ENCODE measurements at regions not wholly inside any gene's neighbourhood (a gene's known extent, or its start where the extent isn't known, plus 50 kb on each side); places are given as distances from the start of the nearest gene placed in this dataset.

DNA sequence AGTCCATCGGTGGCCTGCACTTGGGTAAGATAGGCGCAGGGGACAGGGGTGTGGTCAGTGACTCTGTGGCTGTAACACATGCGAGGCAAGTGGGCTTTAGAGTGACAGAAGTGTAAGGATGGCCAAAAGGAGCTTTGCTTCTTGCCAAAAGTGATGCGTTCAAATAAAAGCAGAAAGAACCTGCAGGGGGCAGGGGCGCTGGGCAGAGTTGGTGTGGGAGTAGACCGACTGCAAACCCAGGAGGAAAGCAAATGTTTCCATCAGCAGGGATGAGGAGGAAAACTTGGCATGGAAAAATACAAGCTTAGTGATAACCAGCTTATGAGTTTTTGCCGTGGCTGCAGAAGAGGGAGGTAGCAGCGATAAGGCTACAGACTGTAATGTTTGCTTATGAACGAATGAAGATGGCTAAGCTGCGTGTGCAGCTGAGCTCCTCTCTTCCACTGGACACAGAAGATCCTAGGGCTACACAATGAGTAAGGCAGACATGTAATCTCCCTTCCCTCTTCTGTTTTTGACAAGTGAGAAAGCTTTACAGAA lies 149.4 kb downstream of the WNT5A start:
- no peak overlapping the region for H3K4me3 ChIP-seq (ENCODE audit: low read depth, low read length)
- TF ChIP-seq, protein P1, sequence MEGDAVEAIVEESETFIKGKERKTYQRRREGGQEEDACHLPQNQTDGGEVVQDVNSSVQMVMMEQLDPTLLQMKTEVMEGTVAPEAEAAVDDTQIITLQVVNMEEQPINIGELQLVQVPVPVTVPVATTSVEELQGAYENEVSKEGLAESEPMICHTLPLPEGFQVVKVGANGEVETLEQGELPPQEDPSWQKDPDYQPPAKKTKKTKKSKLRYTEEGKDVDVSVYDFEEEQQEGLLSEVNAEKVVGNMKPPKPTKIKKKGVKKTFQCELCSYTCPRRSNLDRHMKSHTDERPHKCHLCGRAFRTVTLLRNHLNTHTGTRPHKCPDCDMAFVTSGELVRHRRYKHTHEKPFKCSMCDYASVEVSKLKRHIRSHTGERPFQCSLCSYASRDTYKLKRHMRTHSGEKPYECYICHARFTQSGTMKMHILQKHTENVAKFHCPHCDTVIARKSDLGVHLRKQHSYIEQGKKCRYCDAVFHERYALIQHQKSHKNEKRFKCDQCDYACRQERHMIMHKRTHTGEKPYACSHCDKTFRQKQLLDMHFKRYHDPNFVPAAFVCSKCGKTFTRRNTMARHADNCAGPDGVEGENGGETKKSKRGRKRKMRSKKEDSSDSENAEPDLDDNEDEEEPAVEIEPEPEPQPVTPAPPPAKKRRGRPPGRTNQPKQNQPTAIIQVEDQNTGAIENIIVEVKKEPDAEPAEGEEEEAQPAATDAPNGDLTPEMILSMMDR (IDR thresholded peaks at IDR 0.05; ENCODE audit: low read depth, low read length, missing control alignments), result no peak
- in situ Hi-C loops (cut with HindIII; ENCODE audit: low sequenced_read_pairs), result no loop called here
- DNase-seq (ENCODE audit: low read depth), result no peak

DNA sequence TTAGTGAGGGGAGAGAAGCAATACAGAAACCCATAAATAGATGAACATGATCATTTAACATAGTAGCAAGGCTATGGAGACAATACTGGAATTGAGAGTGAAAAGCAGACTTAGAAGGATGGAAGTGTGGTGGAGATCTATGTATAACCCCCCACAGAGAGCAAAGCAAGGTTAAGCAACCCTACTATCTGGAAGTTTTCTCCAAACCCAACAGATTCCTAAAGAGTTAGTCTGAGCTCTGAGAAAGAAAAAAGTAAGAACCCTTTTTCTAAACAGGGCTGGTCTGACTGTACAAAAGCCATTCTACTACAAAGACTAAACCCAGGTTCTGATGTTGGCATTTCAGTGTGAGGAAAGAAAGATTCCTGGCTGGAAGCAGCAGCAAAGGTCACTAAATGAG lies 153.2 kb downstream of the WNT5A start:
- H3K4me3 ChIP-seq (ENCODE audit: low read depth, low read length), result no peak overlapping the region
- in situ Hi-C loops (cut with HindIII; ENCODE audit: low sequenced_read_pairs), result no loop called here
- peak; percentile 34 for DNase-seq (ENCODE audit: low read depth)
- TF ChIP-seq, protein P1 (IDR thresholded peaks at IDR 0.05; ENCODE audit: low read depth, low read length, missing control alignments), result no peak

DNA sequence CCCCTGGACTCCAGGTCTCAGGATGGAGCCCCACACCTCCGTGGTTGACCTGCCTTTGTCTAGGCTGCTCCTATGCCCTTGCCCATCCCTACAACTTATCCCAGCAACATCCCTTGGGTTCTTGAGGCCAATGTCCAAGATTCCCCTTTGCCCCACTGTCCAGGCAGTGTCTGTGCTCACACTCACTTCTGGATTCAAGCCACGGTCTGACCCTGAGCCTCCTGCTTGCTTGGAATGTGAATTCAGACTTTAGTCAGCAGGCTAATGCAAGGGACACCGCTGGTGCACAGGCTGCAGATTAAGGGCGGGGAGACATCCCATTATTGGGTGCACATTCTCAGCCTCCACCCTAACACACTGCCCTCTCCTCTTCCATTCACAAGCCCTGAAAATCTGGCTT lies 154.1 kb downstream of the WNT5A start:
- H3K4me3 ChIP-seq (ENCODE audit: low read depth, low read length), result no peak overlapping the region
- no peak for DNase-seq (ENCODE audit: low read depth)
- TF ChIP-seq, protein P1 (IDR thresholded peaks at IDR 0.05; ENCODE audit: low read depth, low read length, missing control alignments), result no peak
- in situ Hi-C loops (cut with HindIII; ENCODE audit: low sequenced_read_pairs), result no loop called here

DNA sequence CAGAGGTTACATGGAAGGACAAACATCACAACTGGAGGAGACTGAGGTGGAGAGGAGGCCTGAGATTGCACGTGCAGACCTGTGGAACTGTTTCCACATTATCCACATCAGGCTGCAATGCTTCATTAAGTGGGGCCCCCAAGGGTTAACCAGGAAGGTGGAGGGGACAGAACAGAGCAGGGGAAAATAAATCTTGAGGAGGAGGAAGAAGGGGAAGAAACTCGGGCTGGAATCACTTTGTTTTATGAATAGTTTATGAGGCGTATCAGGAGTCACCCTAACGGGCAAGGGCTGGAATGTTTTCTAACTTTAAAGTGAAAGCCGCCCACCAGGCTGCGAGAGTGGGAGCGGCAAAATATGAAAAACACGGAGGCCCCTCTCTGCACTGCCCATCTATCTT lies 154.9 kb downstream of the WNT5A start:
- TF ChIP-seq, protein P1 (IDR thresholded peaks at IDR 0.05; ENCODE audit: low read depth, low read length, missing control alignments), result no peak
- H3K4me3 ChIP-seq (ENCODE audit: low read depth, low read length), result no peak overlapping the region
- DNase-seq (ENCODE audit: low read depth), result no peak
- in situ Hi-C loops (cut with HindIII; ENCODE audit: low sequenced_read_pairs), result no loop called here

DNA sequence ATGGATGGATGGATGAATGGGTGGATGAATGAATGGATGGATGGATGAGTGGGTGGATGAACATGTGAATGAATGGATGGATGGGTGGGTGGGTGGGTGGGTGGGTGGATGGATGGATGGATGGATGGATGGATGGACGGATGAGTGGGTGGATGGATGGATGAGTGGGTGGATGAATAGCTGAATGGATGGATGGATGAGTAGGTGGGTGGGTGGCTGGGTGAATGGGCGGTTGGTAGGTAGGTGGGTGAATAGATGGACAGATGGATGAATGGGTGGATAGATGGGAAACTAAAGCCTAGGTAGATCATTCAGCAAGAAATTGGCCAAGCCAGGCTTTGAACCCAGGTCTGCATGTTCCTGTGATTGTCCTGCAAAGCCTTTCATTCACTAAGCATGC lies 155.6 kb downstream of the WNT5A start:
- DNase-seq (ENCODE audit: low read depth), result no peak
- TF ChIP-seq, protein P1 (IDR thresholded peaks at IDR 0.05; ENCODE audit: low read depth, low read length, missing control alignments), result no peak
- in situ Hi-C loops (cut with HindIII; ENCODE audit: low sequenced_read_pairs), result no loop called here
- no peak overlapping the region for H3K4me3 ChIP-seq (ENCODE audit: low read depth, low read length)

DNA sequence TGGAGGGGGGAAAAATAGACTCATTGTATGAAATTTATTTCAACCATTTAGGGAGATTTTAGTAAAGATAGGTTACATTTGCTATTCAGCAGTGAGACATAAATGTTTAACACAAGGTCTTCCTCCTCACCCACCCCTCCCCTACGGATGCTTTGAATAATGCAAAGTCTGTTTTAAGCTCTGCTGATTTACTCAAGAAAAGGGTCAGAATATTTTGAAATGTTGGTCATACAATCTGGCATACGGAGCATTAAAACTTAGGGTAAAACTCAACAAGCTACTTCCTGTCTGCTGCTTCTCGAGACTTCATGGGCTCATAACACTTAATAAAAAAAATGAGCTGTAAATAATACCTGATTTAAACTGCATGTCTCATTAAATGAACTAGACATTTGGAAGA lies 156.3 kb downstream of the WNT5A start:
- no peak overlapping the region for H3K4me3 ChIP-seq (ENCODE audit: low read depth, low read length)
- DNase-seq (ENCODE audit: low read depth), result peak; percentile 19
- in situ Hi-C loops (cut with HindIII; ENCODE audit: low sequenced_read_pairs), result no loop called here
- TF ChIP-seq, protein P1 (IDR thresholded peaks at IDR 0.05; ENCODE audit: low read depth, low read length, missing control alignments), result no peak

DNA sequence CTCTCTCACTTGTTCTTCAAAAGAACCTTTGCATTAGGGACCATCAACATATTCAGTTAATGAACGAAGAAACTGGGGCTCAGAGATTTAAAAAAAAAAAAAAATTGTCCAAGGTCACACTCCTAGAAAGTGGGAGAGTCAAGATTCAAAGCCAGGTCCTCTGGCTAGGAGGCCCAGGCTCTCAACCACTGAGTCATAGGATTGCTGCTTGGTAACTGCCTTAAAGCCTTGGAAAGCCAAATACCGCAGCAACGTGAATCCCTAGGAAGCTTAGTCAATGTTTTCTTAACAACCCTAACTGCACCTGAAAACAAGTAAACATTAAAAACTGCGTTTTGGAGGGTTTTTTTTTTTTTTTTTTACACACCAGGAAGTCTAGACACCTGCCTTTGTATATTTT lies 156.8 kb downstream of the WNT5A start:
- DNase-seq (ENCODE audit: low read depth), result peak; percentile 95
- TF ChIP-seq, protein P1 (IDR thresholded peaks at IDR 0.05; ENCODE audit: low read depth, low read length, missing control alignments), result no peak
- H3K4me3 ChIP-seq (ENCODE audit: low read depth, low read length), result no peak overlapping the region
- in situ Hi-C loops (cut with HindIII; ENCODE audit: low sequenced_read_pairs), result no loop called here
